ENCODE measurements at regions not wholly inside any gene's neighbourhood (a gene's known extent, or its start where the extent isn't known, plus 50 kb on each side); places are given as distances from the start of the nearest gene placed in this dataset.

DNA sequence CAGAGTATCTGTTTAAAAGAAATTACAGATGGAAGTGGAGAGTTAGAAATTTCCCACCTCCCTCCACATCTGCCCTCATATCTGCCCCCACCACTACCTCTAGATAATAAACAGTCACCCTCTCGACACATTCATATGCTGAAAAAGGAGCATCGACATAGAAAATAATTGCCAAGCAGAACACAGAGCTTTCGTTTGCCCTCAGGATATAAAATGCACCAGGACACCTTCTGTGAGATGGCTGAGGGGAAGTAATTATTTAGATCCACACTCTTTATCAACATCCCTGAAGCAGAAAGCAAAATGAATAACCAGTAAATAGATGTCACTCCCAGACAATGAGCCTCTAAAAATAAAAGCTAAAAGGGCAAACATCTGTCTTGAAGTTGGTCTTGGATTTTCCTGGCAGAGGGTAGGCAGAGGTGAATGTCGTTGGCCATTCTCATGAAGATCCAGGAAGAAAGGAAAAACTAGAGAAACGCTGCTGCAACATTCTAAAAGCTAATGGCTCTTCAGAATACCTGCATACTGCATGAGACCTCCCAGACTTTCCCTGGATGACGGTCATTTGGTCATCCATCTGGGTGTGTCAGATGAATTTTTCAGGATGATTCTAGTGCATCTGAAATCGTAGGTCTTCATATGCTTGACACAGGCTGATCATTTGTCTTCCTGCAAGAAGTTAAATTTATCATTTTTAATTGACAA, 527.5 kb downstream of the RFC3 start:
- ChIA-PET CTCF (no interaction called here), POLR2A (no interaction called here)
- no peak for DNase-seq (ENCODE audit: extremely low spot score)

DNA sequence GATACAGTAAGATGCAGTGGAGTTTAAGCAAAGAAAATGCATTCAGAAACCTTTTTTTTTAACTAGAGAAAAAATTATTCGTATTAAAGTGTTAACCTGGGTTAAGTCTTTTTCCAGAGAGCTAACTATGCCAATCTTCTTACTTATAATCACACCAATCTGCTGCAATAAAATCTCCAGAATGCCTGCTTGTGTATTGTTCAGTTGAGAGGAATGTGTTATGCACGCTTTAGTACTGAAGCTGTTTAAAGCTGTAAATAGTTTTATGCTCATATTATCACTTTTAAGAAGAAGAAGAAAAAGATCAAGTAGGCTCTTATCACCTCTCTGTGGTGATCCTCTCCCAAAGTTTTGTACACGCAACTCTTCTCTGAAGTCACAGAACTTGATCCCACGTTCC, 528.7 kb downstream of the RFC3 start:
- TF ChIP-seq, protein P1, sequence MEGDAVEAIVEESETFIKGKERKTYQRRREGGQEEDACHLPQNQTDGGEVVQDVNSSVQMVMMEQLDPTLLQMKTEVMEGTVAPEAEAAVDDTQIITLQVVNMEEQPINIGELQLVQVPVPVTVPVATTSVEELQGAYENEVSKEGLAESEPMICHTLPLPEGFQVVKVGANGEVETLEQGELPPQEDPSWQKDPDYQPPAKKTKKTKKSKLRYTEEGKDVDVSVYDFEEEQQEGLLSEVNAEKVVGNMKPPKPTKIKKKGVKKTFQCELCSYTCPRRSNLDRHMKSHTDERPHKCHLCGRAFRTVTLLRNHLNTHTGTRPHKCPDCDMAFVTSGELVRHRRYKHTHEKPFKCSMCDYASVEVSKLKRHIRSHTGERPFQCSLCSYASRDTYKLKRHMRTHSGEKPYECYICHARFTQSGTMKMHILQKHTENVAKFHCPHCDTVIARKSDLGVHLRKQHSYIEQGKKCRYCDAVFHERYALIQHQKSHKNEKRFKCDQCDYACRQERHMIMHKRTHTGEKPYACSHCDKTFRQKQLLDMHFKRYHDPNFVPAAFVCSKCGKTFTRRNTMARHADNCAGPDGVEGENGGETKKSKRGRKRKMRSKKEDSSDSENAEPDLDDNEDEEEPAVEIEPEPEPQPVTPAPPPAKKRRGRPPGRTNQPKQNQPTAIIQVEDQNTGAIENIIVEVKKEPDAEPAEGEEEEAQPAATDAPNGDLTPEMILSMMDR (IDR thresholded peaks at IDR 0.05; ENCODE audit: control extremely low read depth, extremely low read depth, low read depth, missing control alignments) = no peak
- CTCF ChIA-PET = no interaction called here
- POLR2A ChIA-PET = no interaction called here
- no peak for DNase-seq (ENCODE audit: extremely low spot score)

More for the DNA sequence above, 527.5 kb downstream of the RFC3 start:
- TF ChIP-seq, protein P1 (IDR thresholded peaks at IDR 0.05; ENCODE audit: control extremely low read depth, extremely low read depth, low read depth, missing control alignments) = no peak

DNA sequence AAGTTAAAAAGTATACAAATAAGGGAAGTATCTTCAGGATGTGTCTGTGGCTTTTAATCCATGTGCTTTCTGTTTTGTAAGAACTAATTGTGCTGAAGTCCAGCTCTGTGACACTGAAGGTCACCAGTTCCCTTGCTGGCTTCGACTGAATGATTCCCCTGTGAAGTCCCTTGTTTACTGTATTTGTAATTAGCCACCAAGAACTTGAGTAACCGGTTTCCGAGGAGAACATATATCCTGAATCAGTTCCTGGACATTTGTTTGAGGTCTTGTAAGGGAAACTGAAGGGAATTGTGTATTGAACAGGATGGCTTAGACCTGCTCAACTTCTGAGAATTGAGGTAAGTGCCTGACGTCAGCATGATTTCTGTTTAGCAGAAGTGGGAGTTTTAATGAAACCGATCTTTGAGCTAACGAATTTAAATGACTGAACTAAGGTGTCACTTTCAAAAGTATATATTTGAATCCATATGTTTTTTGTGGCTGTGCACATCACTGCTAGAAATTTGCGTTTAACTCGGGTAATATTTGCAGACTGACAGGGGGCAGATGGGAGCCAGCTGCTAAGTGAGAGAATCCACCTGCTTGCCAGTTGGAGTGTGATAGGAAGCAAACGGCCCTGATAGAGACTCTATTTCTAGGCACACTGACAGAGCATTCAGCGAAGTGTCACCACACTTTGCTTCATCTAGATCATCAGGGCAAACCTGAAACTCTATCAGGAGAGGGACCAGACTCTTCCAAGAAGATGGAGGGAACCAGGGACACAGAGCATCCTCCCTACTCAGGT, 530.0 kb downstream of the RFC3 start:
- no peak for DNase-seq (ENCODE audit: extremely low spot score)
- ChIA-PET CTCF (no interaction called here), POLR2A (no interaction called here)
- TF ChIP-seq, protein P1 (IDR thresholded peaks at IDR 0.05; ENCODE audit: control extremely low read depth, extremely low read depth, low read depth, missing control alignments) = no peak

DNA sequence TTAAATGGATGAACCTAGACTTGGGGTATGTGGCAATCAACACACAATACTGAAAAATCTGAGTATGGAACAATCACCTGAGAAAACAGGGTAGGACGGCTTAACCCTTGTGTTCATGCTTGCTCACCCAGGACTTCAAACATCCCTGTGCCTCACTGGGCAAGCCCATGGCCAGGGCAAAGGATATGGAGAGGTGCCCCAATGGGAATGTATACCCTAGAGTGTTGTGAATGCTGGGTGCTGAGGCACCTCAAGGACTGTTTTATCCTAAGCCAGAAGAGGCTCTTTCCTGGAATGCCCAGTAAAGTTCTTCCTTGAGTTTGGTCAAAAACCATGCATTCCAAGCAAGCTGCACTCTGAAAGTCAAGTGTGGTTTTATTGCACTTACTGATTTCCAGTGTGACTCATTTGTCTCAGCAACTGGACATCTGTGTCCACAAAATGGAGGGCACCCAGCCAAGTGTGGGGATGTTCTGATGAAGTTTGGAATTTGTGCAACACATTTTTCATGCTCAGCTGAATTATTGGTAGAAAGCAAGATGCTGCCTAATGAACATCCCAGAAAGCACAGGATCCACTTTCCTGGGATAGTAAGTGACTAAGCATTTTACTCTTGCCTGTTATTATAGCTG, 531.3 kb downstream of the RFC3 start:
- POLR2A ChIA-PET = no interaction called here
- no peak for DNase-seq (ENCODE audit: extremely low spot score)
- TF ChIP-seq, protein P1 (IDR thresholded peaks at IDR 0.05; ENCODE audit: control extremely low read depth, extremely low read depth, low read depth, missing control alignments) = no peak
- CTCF ChIA-PET = no interaction called here

DNA sequence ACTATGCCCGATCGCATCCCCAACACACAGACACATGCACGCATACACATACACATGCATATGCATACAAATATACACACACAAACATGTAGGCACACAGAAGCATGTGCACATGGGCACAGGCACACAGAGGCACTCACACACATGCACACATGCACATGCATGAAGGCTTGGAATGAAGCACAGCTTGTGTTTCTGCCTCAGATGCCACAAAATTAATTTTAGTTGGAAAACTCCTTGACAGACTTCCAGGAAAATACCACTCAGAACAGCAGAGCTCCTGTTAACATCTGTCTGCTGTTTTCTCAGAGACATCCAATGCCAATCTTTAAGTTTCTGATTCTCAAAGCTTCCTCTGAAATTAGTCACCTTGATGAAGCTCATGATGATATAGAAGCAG, 532.7 kb downstream of the RFC3 start:
- DNase-seq (ENCODE audit: extremely low spot score) = no peak
- TF ChIP-seq, protein P1 (IDR thresholded peaks at IDR 0.05; ENCODE audit: control extremely low read depth, extremely low read depth, low read depth, missing control alignments) = no peak
- POLR2A ChIA-PET = no interaction called here
- CTCF ChIA-PET = no interaction called here

DNA sequence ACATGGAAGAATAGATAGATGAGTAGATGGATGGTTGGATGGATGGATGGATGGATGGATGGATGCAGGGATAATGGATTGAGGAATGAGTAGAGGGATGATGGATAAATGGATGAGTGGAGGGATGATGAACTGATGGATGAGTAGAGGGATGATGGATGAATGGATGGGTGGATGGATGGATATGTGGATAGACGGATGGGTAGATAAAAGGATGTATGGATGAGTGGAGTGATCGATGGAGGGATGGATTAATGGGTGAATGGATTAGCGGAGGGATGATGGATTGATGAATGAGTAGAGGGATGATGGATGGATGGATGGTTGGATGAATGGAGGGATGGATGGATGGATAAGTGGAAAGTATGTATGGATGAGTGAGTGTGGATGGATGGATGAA, 533.2 kb downstream of the RFC3 start:
- ChIA-PET POLR2A (no interaction called here), CTCF (no interaction called here)
- TF ChIP-seq, protein P1 (IDR thresholded peaks at IDR 0.05; ENCODE audit: control extremely low read depth, extremely low read depth, low read depth, missing control alignments) = no peak
- DNase-seq (ENCODE audit: extremely low spot score) = no peak

Data from GM10248 (cell line).